ENCODE measurements at regions not wholly inside any gene's neighbourhood (a gene's known extent, or its start where the extent isn't known, plus 50 kb on each side); places are given as distances from the start of the nearest gene placed in this dataset.
A peak's percentile ranks its signal among the peaks of the same experiment; 100 is the strongest.

GRCh38 chr1:199723250-199723956 is 304.1 kb upstream of the NR5A2 start:
- no peak for DNase-seq

- no peak for DNase-seq
Observed at GRCh38 chr1:199724049-199724448, 303.5 kb upstream of the NR5A2 start.

GRCh38 chr1:199725002-199725565 is 302.4 kb upstream of the NR5A2 start:
- DNase-seq: no peak

DNA sequence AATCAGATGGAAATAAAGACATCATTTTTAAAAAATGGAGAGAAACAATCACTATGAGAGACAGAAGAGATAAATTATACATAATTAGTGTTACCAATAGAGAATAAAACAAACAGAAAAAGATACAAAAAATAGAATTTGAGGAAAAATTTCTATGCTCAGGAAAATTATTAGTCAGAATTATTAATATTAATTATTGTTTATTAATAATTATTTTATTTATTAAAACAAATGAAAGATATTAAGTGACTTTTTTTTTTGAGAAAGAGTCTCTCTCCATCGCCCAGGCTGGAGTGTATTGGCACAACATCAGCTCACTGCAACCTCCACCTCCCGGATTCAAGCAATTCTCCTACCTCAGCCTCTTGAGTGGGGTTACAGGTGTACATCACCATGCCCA is 299.8 kb upstream of the NR5A2 start:
- no peak for DNase-seq

GRCh38 chr1:199728345-199728744 is 299.2 kb upstream of the NR5A2 start:
- no peak for DNase-seq

DNA sequence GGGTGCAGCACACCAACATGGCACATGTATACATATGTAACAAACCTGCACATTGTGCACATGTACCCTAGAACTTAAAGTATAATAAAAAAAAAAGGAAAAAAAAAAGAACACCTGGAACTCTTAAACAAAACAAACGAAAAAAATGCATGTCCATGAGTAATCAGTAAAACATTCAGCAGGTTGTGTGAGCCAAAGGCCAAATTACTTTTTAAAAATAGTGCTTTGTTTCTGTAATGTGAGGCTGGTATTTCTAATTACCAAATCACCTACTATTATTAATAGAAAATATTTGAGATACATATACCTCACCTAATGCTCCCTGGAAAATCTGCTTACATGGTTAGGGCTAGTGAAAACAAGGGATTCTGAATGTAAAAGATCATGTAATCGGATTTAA is 294.4 kb upstream of the NR5A2 start:
- no peak for DNase-seq

DNA sequence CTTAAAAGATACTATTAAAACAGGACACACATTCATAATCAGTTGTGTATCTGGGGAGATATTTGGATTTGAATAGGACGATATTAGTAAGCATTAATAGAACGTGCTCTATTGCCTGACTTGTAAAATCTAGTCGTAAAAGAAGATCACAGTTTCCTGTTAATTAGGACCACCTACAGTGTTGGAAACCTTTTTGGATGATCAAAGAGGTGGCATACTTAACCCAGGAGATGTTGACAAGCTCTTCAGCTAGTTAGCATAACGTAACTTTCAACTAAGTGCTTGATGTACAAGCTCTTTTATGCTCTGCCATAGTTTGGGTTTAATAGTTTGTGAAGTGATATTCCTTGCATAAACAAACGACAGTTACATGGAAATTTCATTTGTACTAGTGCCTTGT is 293.3 kb upstream of the NR5A2 start:
- no peak for DNase-seq

- no peak for DNase-seq
Observed at GRCh38 chr1:199735660-199736059, 291.9 kb upstream of the NR5A2 start.

DNA sequence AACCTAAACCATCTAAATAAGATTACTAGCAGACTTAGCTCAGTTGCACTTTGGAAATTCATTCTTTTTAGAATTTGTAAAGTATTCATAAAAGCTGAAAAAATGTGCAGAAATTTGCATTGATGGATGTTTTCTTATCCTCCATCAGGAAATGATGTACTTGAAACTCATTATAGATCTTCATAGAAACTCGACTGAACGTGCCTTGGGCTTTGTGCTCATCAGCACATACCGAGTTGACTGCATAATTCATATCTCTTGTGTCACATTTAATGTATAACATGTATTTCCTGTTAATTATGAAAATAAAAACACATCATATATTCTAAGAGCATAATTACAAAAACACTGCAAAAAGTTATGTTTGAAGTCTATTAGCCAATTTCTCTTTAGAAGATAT is 290.9 kb upstream of the NR5A2 start:
- no peak for DNase-seq

GRCh38 chr1:199741586-199741985 is 285.9 kb upstream of the NR5A2 start:
- no peak for DNase-seq

GRCh38 chr1:199742547-199742946 is 285.0 kb upstream of the NR5A2 start:
- no peak for DNase-seq

DNA sequence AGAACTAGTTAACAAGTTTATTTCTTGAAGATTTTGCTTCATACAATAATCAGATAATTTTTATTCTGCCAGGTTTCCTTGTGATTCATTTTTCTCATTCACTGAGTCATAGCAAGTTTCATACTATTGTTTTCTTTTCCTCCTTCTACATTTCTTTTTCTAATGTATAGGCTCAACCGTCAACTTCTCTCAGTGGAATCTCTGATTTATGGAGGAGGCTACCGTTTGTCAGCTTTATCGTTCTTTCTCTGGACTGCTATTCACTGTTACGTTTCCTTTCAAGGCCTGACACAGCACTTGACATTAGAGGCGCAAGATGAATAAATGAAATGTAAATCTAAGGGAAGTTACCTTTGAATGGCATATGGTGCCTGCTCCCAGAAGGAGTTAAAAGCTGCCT is 284.3 kb upstream of the NR5A2 start:
- no peak for DNase-seq

DNA sequence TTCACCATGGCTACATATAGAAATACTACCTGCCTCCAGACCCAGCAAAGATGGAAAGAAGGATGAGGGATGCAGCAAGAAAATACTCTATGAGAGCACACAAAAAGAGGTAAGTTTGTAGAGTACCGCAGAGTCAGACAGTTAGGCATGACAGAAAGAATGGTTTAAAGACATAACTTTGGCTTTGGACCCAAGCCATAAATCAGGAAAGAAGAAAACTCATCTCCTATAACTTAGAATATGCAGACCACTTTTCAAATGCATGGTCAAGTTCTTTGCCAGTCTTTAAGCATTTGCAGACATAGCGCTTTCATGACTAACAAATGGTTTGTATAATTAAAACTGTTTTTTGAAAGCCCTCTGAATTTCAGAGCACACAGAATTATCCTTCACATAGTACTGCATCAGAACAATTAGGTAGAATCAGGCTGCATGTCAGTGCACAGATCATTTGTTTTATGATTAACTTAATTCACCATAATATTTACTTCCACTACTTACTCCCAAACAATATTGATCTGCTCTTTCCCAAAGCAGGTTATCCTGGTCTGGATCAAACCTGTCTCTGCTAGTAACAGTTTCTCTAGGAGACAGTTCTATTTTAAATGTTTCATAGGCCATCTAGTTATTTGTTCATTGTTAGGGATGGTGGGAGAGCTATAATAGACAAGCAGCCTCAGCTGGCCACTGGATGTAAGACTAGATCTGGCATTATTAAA is 280.7 kb upstream of the NR5A2 start:
- DNase-seq: no peak

- peak in 1 of 2 experiments; percentile 38 for DNase-seq
Observed at GRCh38 chr1:199747984-199748383, 279.5 kb upstream of the NR5A2 start.

GRCh38 chr1:199751506-199751905 is 276.0 kb upstream of the NR5A2 start:
- DNase-seq: no peak

GRCh38 chr1:199751962-199752687 is 275.4 kb upstream of the NR5A2 start:
- no peak for DNase-seq

DNA sequence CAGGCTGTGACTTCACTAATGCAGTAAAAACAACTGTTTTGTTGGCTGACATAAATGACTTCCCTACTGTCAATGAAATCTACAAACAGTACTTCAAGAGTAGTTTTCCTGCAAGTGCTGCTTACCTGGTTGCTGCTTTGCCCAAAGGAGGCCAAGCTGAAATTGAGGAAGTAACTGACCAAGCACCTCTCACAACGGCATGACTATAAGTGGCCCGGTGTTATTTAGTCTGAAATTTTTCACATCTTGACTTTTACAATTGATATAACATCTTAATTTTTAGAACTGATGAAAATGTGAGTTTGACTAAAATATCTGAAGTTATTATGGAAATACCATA is 274.9 kb upstream of the NR5A2 start:
- DNase-seq: no peak

GRCh38 chr1:199753513-199753912 is 274.0 kb upstream of the NR5A2 start:
- DNase-seq: no peak

GRCh38 chr1:199756066-199756465 is 271.4 kb upstream of the NR5A2 start:
- no peak for DNase-seq

- DNase-seq: no peak
Observed at GRCh38 chr1:199758626-199759255, 268.8 kb upstream of the NR5A2 start.

DNA sequence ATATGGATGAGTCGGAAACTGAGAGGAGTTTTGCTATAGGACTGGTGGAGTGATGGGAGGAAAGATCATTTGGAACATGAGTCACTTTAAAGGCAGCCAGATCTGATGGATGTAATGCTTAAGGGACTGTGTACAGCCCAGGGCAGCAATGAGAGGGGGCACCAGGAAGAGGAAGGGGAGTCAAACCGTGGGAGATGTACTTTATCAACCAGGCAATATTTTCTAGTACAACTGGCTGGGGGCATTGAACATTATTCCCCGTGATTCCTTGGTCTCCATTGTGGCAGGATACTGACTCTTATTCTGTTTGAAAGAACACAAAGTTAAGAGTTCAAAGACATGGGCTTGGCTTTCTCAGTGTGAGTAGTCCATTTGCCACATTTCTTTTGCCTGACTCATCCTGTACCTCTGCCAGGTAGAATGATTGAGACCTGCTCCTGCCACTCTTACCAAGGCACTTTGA is 268.2 kb upstream of the NR5A2 start:
- DNase-seq: no peak

DNA sequence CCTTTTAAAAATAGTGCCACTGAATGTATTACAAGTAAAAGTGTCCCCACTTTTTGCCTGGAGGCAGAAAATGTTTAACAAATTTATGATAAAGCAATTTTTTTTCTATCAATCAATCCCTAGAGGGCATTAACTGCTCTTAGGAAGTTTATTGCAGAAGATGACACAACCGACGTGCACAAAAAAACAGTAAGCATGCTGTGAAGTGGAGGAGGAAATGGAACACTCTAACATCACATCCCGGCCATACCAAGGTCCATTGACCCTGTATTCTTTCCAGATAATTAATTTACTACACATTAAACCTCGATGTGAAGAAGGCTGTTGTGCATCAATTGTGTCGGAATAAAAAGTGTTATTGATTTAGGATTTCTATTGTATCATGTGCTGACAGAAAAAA is 264.9 kb upstream of the NR5A2 start:
- no peak for DNase-seq

GRCh38 chr1:199766218-199766792 is 261.2 kb upstream of the NR5A2 start:
- no peak for DNase-seq

Measured in NCI-H187 (cell line).